Spleen (tissue), 11 donors: ENCODE measurements at regions not wholly inside any gene's neighbourhood (a gene's known extent, or its start where the extent isn't known, plus 50 kb on each side); places are given as distances from the start of the nearest gene placed in this dataset.

ENCODE experiments used
- DNase-seq: peaks from one replicate; pipeline ENCODE4 v3.0.0-alpha.2; 2020
- H3K27ac ChIP-seq, 8 donors: fragments of 200-600 bp; sonication (generic) in 7 of 8; 1 replicate in 4 of 8; 2 replicates in 4 of 8; pipeline versions ENCODE4 v1.5.0 to v1.8.0; 2016 to 2021; ENCODE audit warnings: inconsistent platforms in 4 of 8, mild to moderate bottlenecking in 4 of 8, moderate library complexity in 1 of 8
- H3K27me3 ChIP-seq, 7 donors: fragments of 200-600 bp; sonication (generic) in 6 of 7; replicated peaks in 1 of 7; 1 replicate in 4 of 7; 2 replicates in 3 of 7; pipeline versions ENCODE4 v1.5.0 to v1.8.0; 2016 to 2021; ENCODE audit warnings: inconsistent platforms in 3 of 7, mild to moderate bottlenecking in 1 of 7
- H3K36me3 ChIP-seq, 6 donors: fragments of 200-600 bp; sonication (generic) in 5 of 6; 1 replicate in 4 of 6; 2 replicates in 2 of 6; pipeline versions ENCODE4 v1.5.0 to v1.8.0; 2016 to 2021; ENCODE audit warnings: inconsistent platforms in 2 of 6
- H3K4me1 ChIP-seq, 6 donors: fragments of 200-600 bp; sonication (generic) in 5 of 6; 1 replicate in 3 of 6; 2 replicates in 3 of 6; pipeline versions ENCODE4 v1.5.0 to v1.8.0; 2016 to 2021; ENCODE audit warnings: inconsistent platforms in 3 of 6
- H3K4me3 ChIP-seq, 8 donors: fragments of 200-600 bp; sonication (generic) in 7 of 8; 1 replicate in 4 of 8; 2 replicates in 4 of 8; pipeline versions ENCODE4 v1.5.0 to v1.8.0; 2016 to 2021; ENCODE audit warnings: inconsistent platforms in 4 of 8, mild to moderate bottlenecking in 4 of 8, moderate library complexity in 2 of 8
- H3K9me3 ChIP-seq, 8 donors: fragments of 200-600 bp; sonication (generic) in 7 of 8; 1 replicate in 4 of 8; 2 replicates in 4 of 8; pipeline versions ENCODE4 v1.5.0 to v1.8.0; 2016 to 2021; ENCODE audit warnings: inconsistent platforms in 4 of 8
- CTCF ChIP-seq, 11 experiments: fragments of 200-600 bp in 7 of 11; fragments of 450-650 bp in 4 of 11; sonication (generic) in 4 of 11; IDR thresholded peaks in 8 of 11; conservative IDR thresholded peaks in 3 of 11; 1 replicate in 7 of 11; 2 replicates in 4 of 11; pipeline versions ENCODE4 v1.4.0 to v1.8.0; 2016 to 2021; ENCODE audit warnings: antibody characterized with exemption in 11 of 11, inconsistent platforms in 4 of 11, mild to moderate bottlenecking in 1 of 11
- POLR2A ChIP-seq, 3 donors: fragments of 450-650 bp; IDR thresholded peaks; one replicate each; pipeline ENCODE4 v1.5.1; 2017; ENCODE audit warnings: antibody characterized with exemption in 3 of 3, mild to moderate bottlenecking in 1 of 3
- POLR2AphosphoS5 ChIP-seq, 3 donors: sonication (generic); formaldehyde crosslinking; IDR thresholded peaks; one replicate each; pipeline ENCODE4 v1.5.1; 2017; ENCODE audit warnings: antibody characterized with exemption in 3 of 3
- WGBS, 5 donors: extraction: QIAGEN DNeasy Blood & Tissue Kit in 3 of 5; methylation state at CpG; one replicate each; pipeline versions ENCODE4 v1.1.5 to v1.1.7; 2013 to 2018; 5-methylcytosine and 5-hydroxymethylcytosine counted together
- intact Hi-C: fragments of 100-400 bp; cut with DNase I; formaldehyde crosslinking; loops from one replicate; pipeline ENCODE4 v1.15.0; 2023; ENCODE audit warnings: low total_unique reads
- donor health status: healthy with polysubstance abuse.
- donor health status: DM: no; HTN: no; CAD: no; lungs with moderate emphysema.
- donor health status: DM: no; HTN: no; CAD: no.
- donor health status: Bipolar disorder and iron deficiency.
- donor health status: healthy.
- donor health status: DM: no; HTN: no; CAD: no.
- donor health status: DM: yes; HTN: yes; CAD: no.

DNA sequence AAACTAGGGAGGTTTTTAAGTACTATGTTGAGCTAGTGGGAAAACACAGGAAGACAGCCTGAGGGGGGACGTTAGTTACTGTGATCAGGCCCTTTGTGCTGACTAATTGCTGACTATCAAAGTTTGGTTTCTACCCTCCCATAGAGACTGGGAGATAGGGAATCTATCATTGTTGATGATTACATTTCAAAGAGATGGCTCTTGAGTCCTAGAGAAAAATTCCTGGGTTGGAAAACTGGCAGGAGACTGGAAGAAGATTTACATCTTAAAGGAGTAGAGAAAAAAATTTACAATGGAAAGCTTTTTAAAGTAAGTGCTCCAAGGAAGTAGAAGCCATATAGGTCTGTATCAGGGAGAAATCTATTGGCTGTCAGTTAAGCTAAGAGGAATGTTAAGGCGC lies 522.0 kb upstream of the KLHL1 start:
- intact Hi-C loops = no loop called here

GRCh38 chr13:70623239-70623638 lies 515.0 kb upstream of the KLHL1 start:
- no peaks in the 10 kb centered on the region for H3K4me1 ChIP-seq
- no peak overlapping the region for H3K4me3 ChIP-seq
- H3K27ac ChIP-seq = no peak overlapping the region
- TF ChIP-seq POLR2AphosphoS5 (IDR thresholded peaks at IDR 0.05) = no peak
- TF ChIP-seq CTCF (IDR thresholded peaks at IDR 0.05 in 8 of 11, conservative IDR thresholded peaks at IDR 0.05 in 3 of 11) = no peak
- no peak for TF ChIP-seq POLR2A (IDR thresholded peaks at IDR 0.05)
- intact Hi-C loops = no loop called here
- DNase-seq = no peak
- H3K27me3 ChIP-seq = no peaks in the 10 kb centered on the region
- no peaks in the 10 kb centered on the region for H3K9me3 ChIP-seq
- no peaks in the 10 kb centered on the region for H3K36me3 ChIP-seq

More for the DNA sequence above, 522.0 kb upstream of the KLHL1 start:
- Histone ChIP-seq H3K27me3 (no peaks in the 10 kb centered on the region), H3K27ac (no peak overlapping the region), H3K4me1 (no peaks in the 10 kb centered on the region), H3K4me3 (no peak overlapping the region), H3K36me3 (no peaks in the 10 kb centered on the region), H3K9me3 (no peaks in the 10 kb centered on the region)
- DNase-seq = no peak
- TF ChIP-seq POLR2A (IDR thresholded peaks at IDR 0.05) (no peak), POLR2AphosphoS5 (IDR thresholded peaks at IDR 0.05) (no peak), CTCF (IDR thresholded peaks at IDR 0.05 in 8 of 11, conservative IDR thresholded peaks at IDR 0.05 in 3 of 11) (no peak)
- 54 to 69% (median 68%) methylated on average over 2 of the region's 2 CpGs for WGBS, 5 donors

- no peaks in the 10 kb centered on the region for H3K36me3 ChIP-seq
- H3K4me3 ChIP-seq = no peak overlapping the region
- no peaks in the 10 kb centered on the region for H3K27me3 ChIP-seq
- H3K27ac ChIP-seq = no peak overlapping the region
- no peaks in the 10 kb centered on the region for H3K9me3 ChIP-seq
- no peak for DNase-seq
- WGBS, 5 donors = 29 to 53% (median 40%) methylated on average over 5 of the region's 5 CpGs
- H3K4me1 ChIP-seq = no peaks in the 10 kb centered on the region
- intact Hi-C loops = no loop called here
- TF ChIP-seq POLR2AphosphoS5 (IDR thresholded peaks at IDR 0.05) (no peak), CTCF (IDR thresholded peaks at IDR 0.05 in 8 of 11, conservative IDR thresholded peaks at IDR 0.05 in 3 of 11) (no peak)
Observed at GRCh38 chr13:70622796-70623195, 514.5 kb upstream of the KLHL1 start.

DNA sequence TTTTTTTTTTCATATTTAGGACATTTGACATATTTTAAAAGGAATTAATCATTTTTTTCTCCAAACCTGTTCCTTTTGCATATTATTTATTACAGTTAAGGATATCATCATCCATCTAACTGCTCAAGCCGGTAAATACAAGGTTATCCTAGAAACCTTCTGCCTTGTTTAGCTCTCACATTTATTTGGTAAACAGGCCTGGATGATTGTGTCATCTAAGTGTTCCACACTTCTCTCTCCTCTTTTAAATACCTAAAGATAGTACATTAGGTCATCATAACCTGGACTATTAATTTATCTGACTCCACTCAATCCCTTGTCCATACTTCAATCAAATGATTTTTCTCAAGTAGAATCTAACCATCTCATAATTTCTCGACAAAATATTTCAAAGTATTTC lies 511.7 kb upstream of the KLHL1 start:
- no peak overlapping the region for H3K27ac ChIP-seq
- no peak for DNase-seq
- TF ChIP-seq POLR2A (IDR thresholded peaks at IDR 0.05) (no peak), POLR2AphosphoS5 (IDR thresholded peaks at IDR 0.05) (no peak), CTCF (IDR thresholded peaks at IDR 0.05 in 8 of 11, conservative IDR thresholded peaks at IDR 0.05 in 3 of 11) (no peak)
- H3K27me3 ChIP-seq = no peaks in the 10 kb centered on the region
- intact Hi-C loops = no loop called here
- no peaks in the 10 kb centered on the region for H3K9me3 ChIP-seq
- H3K4me3 ChIP-seq = no peak overlapping the region
- H3K4me1 ChIP-seq = no peaks in the 10 kb centered on the region
- no peaks in the 10 kb centered on the region for H3K36me3 ChIP-seq
- 77 to 87% (median 81%) methylated on average over 2 of the region's 2 CpGs for whole genome bisulfite sequencing, 5 donors
